KMS-11 (cell line): ENCODE measurements at regions not wholly inside any gene's neighbourhood (a gene's known extent, or its start where the extent isn't known, plus 50 kb on each side); places are given as distances from the start of the nearest gene placed in this dataset.

Experiments
- H2AFZ ChIP-seq: fragments of 200-600 bp; sonication (generic); 2 replicates; pipeline ENCODE4 v1.6.1; 2016; ENCODE audit warnings: antibody characterized with exemption, mixed run types, low read depth
- H3K27ac ChIP-seq: fragments of 200-600 bp; sonication (generic); 2 replicates; pipeline ENCODE4 v1.6.1; 2016; ENCODE audit warnings: mild to moderate bottlenecking, mixed run types
- H3K27me3 ChIP-seq: fragments of 200-600 bp; sonication (generic); 2 replicates; pipeline ENCODE4 v1.6.1; 2017; ENCODE audit warnings: mild to moderate bottlenecking, low read depth, mixed run types, moderate library complexity; ENCODE audit not compliant: insufficient read depth
- H3K36me3 ChIP-seq: fragments of 200-600 bp; sonication (generic); 2 replicates; pipeline ENCODE4 v1.6.1; 2017; ENCODE audit warnings: mild to moderate bottlenecking, mixed run types; ENCODE audit not compliant: insufficient read depth
- H3K4me1 ChIP-seq: fragments of 200-600 bp; sonication (generic); 2 replicates; pipeline ENCODE4 v1.6.1; 2016; ENCODE audit warnings: mild to moderate bottlenecking, low read depth, mixed run types; ENCODE audit not compliant: poor library complexity, severe bottlenecking
- H3K4me2 ChIP-seq: fragments of 200-600 bp; sonication (generic); 2 replicates; pipeline ENCODE4 v1.7.0; 2016; ENCODE audit warnings: mild to moderate bottlenecking, mixed run types
- H3K4me3 ChIP-seq: fragments of 200-600 bp; sonication (generic); IDR thresholded peaks from 2 replicates; pipeline ENCODE4 v1.6.1; 2017; ENCODE audit warnings: low read depth, low read length, mixed read lengths; ENCODE audit not compliant: insufficient read depth
- H3K79me2 ChIP-seq: fragments of 200-600 bp; sonication (generic); 2 replicates; pipeline ENCODE4 v1.6.1; 2016; ENCODE audit warnings: low read depth, mixed run types; ENCODE audit not compliant: insufficient read depth
- H3K9ac ChIP-seq: fragments of 200-600 bp; sonication (generic); 2 replicates; pipeline ENCODE4 v1.6.1; 2016; ENCODE audit warnings: mild to moderate bottlenecking, mixed run types
- H4K20me1 ChIP-seq: fragments of 200-600 bp; sonication (generic); 2 replicates; pipeline ENCODE4 v1.6.1; 2016; ENCODE audit warnings: mild to moderate bottlenecking, mixed run types; ENCODE audit not compliant: insufficient read depth
- CTCF ChIP-seq: fragments of 200-600 bp; sonication (generic); conservative IDR thresholded peaks from 2 replicates; pipeline ENCODE4 v1.6.1; 2017; ENCODE audit warnings: low read depth, mild to moderate bottlenecking, antibody characterized with exemption, low read length, moderate library complexity, mixed read lengths

DNA sequence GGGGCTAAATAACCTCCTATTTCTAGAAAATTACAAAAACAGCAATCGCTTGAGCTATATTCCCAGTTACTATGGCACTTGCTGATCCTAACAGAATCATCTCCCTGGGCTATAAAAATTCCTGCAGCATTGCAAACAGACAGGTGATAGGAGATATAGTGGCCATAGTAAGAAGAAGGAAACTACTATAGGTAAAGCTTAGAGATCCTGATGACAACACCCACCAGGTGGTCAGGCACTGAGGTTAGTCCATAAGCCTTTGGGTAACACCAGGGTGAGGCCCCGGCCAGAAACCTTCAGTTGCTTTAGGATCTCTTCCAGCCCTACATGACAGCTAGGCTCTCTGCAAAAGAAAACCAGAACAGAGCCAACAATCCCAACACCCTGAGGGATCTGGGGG is 197.9 kb upstream of the PPP1R2C start:
- Histone ChIP-seq H3K4me1 (peaks cover 8% of the 10 kb centered on the region), H3K79me2 (no peaks in the 10 kb centered on the region), H3K27ac (no peak overlapping the region), H3K27me3 (no peaks in the 10 kb centered on the region), H3K9ac (no peak overlapping the region), H3K4me2 (no peak overlapping the region), H2AFZ (no peak overlapping the region), H3K4me3 (no peak overlapping the region), H3K36me3 (no peaks in the 10 kb centered on the region), H4K20me1 (no peaks in the 10 kb centered on the region)
- TF ChIP-seq CTCF: no peak

GRCh38 chrX:42976746-42977366 is 198.9 kb upstream of the PPP1R2C start:
- no peak overlapping the region for H3K4me2 ChIP-seq
- H2AFZ ChIP-seq: no peak overlapping the region
- H3K36me3 ChIP-seq: no peaks in the 10 kb centered on the region
- no peak overlapping the region for H3K9ac ChIP-seq
- no peaks in the 10 kb centered on the region for H3K27me3 ChIP-seq
- H3K27ac ChIP-seq: no peak overlapping the region
- H3K79me2 ChIP-seq: no peaks in the 10 kb centered on the region
- peaks cover 8% of the 10 kb centered on the region for H3K4me1 ChIP-seq
- H4K20me1 ChIP-seq: no peaks in the 10 kb centered on the region
- no peak for TF ChIP-seq CTCF
- no peak overlapping the region for H3K4me3 ChIP-seq

GRCh38 chrX:42978655-42979379 is 200.9 kb upstream of the PPP1R2C start:
- no peak overlapping the region for H3K4me3 ChIP-seq
- no peaks in the 10 kb centered on the region for H3K27me3 ChIP-seq
- H2AFZ ChIP-seq: no peak overlapping the region; the same call in 1 of the 2 replicates
- H3K4me2 ChIP-seq: no peak overlapping the region
- no peaks in the 10 kb centered on the region for H3K79me2 ChIP-seq
- peaks cover 8% of the 10 kb centered on the region for H3K4me1 ChIP-seq
- H3K27ac ChIP-seq: no peak overlapping the region
- no peak for TF ChIP-seq CTCF
- H4K20me1 ChIP-seq: no peaks in the 10 kb centered on the region
- no peak overlapping the region for H3K9ac ChIP-seq
- no peaks in the 10 kb centered on the region for H3K36me3 ChIP-seq

GRCh38 chrX:42988700-42989099 is 210.7 kb upstream of the PPP1R2C start:
- H3K4me3 ChIP-seq: no peak overlapping the region
- TF ChIP-seq CTCF: no peak
- H3K27ac ChIP-seq: no peak overlapping the region
- H4K20me1 ChIP-seq: no peaks in the 10 kb centered on the region
- H2AFZ ChIP-seq: no peak overlapping the region
- no peaks in the 10 kb centered on the region for H3K27me3 ChIP-seq
- no peaks in the 10 kb centered on the region for H3K79me2 ChIP-seq
- no peaks in the 10 kb centered on the region for H3K4me1 ChIP-seq
- no peaks in the 10 kb centered on the region for H3K36me3 ChIP-seq
- H3K4me2 ChIP-seq: no peak overlapping the region
- no peak overlapping the region for H3K9ac ChIP-seq
